GM12874 (cell line): ENCODE measurements at regions not wholly inside any gene's neighbourhood (a gene's known extent, or its start where the extent isn't known, plus 50 kb on each side); places are given as distances from the start of the nearest gene placed in this dataset.

Experiments used
- CTCF ChIP-seq: IDR thresholded peaks from 2 replicates; pipeline ENCODE4 v1.5.1; 2011; ENCODE audit warnings: low read depth, mild to moderate bottlenecking, control low read depth, low read length, moderate library complexity; ENCODE audit not compliant: insufficient read depth

GRCh38 chr20:56762401-56762800 lies 133.3 kb downstream of the TFAP2C start:
- no peak for TF ChIP-seq CTCF

GRCh38 chr20:56762829-56763228 lies 133.7 kb downstream of the TFAP2C start:
- no peak for TF ChIP-seq CTCF

- TF ChIP-seq CTCF, result no peak
These were observed 135.6 kb downstream of the TFAP2C start for GRCh38 chr20:56764671-56765070.

- TF ChIP-seq CTCF, result no peak
These were observed 136.3 kb downstream of the TFAP2C start for GRCh38 chr20:56765172-56766073.

GRCh38 chr20:56766528-56766927 lies 137.4 kb downstream of the TFAP2C start:
- TF ChIP-seq CTCF, result no peak

GRCh38 chr20:56769921-56770600 lies 141.0 kb downstream of the TFAP2C start:
- TF ChIP-seq CTCF, result no peak

- TF ChIP-seq CTCF, result no peak
These were observed 144.6 kb downstream of the TFAP2C start for GRCh38 chr20:56773749-56774148.
